ENCODE measurements at regions not wholly inside any gene's neighbourhood (a gene's known extent, or its start where the extent isn't known, plus 50 kb on each side); places are given as distances from the start of the nearest gene placed in this dataset.

DNA sequence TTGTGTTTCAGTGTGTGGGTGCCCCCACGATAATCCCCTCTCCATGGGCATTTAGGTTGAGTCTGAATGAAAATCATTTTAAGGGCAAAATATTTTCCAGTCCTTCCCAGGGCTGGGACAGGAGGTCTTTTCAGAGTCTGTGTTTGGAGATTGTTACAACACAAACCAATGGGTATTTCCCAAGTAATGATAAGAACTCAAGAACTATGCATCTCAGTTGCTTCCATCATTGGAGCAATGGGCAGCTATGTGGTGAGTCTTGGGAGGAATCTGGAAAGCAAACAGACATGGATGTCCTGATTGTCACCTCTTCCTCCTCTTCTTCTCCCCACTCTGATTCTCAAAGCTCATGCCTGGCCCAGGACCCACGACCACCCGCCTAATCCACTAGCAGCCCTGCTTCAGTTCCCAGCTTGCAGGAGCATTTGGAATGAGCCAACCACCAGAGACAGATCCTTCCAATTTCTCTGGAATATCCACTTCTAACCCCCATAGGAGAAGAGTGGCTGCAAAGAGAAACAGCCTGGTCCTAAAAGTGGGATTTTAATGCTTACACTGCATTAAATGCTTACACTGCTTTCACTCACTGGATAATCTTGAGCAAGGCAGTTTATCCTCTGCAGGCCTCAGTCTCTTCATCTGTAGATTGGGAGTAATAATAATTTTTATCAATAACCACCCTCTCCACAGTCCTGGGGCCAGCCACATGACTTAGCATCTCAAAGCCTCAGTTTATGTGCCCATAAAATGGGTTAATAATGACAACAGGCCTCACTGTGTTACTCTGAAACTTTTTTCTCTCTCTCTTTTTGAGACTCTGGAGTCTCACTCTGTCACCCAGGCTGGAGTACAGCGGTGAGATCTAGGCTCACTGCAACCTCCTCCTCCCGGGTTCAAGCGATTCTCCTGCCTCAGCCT, 404.3 kb downstream of the MN1 start:
- TF ChIP-seq, protein P1, sequence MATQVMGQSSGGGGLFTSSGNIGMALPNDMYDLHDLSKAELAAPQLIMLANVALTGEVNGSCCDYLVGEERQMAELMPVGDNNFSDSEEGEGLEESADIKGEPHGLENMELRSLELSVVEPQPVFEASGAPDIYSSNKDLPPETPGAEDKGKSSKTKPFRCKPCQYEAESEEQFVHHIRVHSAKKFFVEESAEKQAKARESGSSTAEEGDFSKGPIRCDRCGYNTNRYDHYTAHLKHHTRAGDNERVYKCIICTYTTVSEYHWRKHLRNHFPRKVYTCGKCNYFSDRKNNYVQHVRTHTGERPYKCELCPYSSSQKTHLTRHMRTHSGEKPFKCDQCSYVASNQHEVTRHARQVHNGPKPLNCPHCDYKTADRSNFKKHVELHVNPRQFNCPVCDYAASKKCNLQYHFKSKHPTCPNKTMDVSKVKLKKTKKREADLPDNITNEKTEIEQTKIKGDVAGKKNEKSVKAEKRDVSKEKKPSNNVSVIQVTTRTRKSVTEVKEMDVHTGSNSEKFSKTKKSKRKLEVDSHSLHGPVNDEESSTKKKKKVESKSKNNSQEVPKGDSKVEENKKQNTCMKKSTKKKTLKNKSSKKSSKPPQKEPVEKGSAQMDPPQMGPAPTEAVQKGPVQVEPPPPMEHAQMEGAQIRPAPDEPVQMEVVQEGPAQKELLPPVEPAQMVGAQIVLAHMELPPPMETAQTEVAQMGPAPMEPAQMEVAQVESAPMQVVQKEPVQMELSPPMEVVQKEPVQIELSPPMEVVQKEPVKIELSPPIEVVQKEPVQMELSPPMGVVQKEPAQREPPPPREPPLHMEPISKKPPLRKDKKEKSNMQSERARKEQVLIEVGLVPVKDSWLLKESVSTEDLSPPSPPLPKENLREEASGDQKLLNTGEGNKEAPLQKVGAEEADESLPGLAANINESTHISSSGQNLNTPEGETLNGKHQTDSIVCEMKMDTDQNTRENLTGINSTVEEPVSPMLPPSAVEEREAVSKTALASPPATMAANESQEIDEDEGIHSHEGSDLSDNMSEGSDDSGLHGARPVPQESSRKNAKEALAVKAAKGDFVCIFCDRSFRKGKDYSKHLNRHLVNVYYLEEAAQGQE (IDR thresholded peaks at IDR 0.05; ENCODE audit: insufficient read depth in 1 of 2, low read depth in 2 of 2, low read length in 2 of 2): no peak
- no peak for TF ChIP-seq FOXP2 (optimal IDR thresholded peaks at IDR 0.05; ENCODE audit: borderline replicate concordance, extremely low read depth, extremely low read length, insufficient read depth)
- TF ChIP-seq SIN3A (IDR thresholded peaks at IDR 0.05; ENCODE audit: borderline replicate concordance, insufficient read depth, low read length): no peak
- TF ChIP-seq TAF1 (IDR thresholded peaks at IDR 0.05; ENCODE audit: borderline replicate concordance, insufficient read depth, low read length): no peak
- TF ChIP-seq POLR2AphosphoS5 (IDR thresholded peaks at IDR 0.05; ENCODE audit: low read depth, low read length): no peak

DNA sequence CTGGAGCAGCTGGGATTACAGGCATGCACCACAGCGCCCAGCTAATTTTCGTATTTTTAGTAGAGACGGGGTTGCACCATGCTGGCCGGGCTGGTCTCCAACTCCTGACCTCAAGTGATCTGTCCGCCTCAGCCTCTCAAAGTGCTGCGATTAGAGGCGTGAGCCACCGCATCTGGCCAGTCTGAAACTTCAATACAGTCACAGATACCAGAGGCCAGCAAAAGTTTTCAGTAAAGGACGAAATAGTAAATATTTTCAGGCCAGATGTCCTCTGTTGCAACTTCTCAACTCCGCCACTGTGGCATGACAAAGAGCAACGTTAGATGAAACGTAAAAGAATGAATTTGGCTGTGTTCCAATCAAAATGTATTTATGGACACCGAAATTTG, 403.6 kb downstream of the MN1 start:
- no peak for TF ChIP-seq TAF1 (IDR thresholded peaks at IDR 0.05; ENCODE audit: borderline replicate concordance, insufficient read depth, low read length)
- TF ChIP-seq, protein P1 (IDR thresholded peaks at IDR 0.05; ENCODE audit: insufficient read depth in 1 of 2, low read depth in 2 of 2, low read length in 2 of 2): no peak
- TF ChIP-seq POLR2AphosphoS5 (IDR thresholded peaks at IDR 0.05; ENCODE audit: low read depth, low read length): no peak
- TF ChIP-seq FOXP2 (optimal IDR thresholded peaks at IDR 0.05; ENCODE audit: borderline replicate concordance, extremely low read depth, extremely low read length, insufficient read depth): no peak
- no peak for TF ChIP-seq SIN3A (IDR thresholded peaks at IDR 0.05; ENCODE audit: borderline replicate concordance, insufficient read depth, low read length)

DNA sequence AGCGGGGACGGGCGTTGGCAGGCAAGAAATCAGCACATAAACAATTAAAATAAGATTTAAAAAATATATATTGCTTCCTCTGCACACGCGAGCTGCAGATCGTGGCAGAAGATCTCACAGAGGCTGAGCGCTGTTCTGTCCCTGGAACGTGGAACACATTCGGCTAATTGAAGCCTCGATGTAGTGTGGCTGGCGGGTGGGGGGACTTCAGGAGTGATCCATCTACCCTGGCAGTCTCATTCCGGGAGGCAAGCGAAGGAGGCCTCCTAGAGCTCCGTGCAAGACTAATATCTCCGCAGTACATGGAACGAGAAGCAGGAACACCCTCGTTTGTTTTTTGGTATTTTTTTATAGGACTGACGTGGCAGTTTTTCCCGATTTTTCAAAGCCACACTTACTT, 402.4 kb downstream of the MN1 start:
- TF ChIP-seq FOXP2 (optimal IDR thresholded peaks at IDR 0.05; ENCODE audit: borderline replicate concordance, extremely low read depth, extremely low read length, insufficient read depth): no peak
- no peak for TF ChIP-seq POLR2AphosphoS5 (IDR thresholded peaks at IDR 0.05; ENCODE audit: low read depth, low read length)
- TF ChIP-seq, protein P1 (IDR thresholded peaks at IDR 0.05; ENCODE audit: insufficient read depth in 1 of 2, low read depth in 2 of 2, low read length in 2 of 2): no peak
- TF ChIP-seq TAF1 (IDR thresholded peaks at IDR 0.05; ENCODE audit: borderline replicate concordance, insufficient read depth, low read length): no peak
- TF ChIP-seq SIN3A (IDR thresholded peaks at IDR 0.05; ENCODE audit: borderline replicate concordance, insufficient read depth, low read length): no peak

DNA sequence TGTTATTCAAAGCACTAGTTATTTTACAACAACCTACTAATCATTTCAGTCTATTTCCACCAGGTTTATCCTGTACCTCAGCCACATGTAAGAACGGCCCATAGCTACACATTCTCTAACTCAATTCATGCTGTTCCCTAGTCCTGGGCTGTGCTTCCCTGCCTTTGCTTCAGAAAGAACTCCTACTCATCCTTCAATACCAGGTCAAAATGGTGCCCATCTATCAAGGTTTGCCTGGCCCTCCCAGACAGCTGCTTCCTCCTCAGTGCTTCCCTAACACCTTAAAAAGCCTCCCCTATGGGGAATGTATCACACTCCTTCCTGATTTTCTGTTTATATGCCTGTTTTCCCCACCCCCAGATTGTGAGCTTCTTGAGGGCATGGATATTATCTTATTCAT, 400.7 kb downstream of the MN1 start:
- TF ChIP-seq FOXP2 (optimal IDR thresholded peaks at IDR 0.05; ENCODE audit: borderline replicate concordance, extremely low read depth, extremely low read length, insufficient read depth) (no peak), TAF1 (IDR thresholded peaks at IDR 0.05; ENCODE audit: borderline replicate concordance, insufficient read depth, low read length) (no peak), POLR2AphosphoS5 (IDR thresholded peaks at IDR 0.05; ENCODE audit: low read depth, low read length) (no peak), SIN3A (IDR thresholded peaks at IDR 0.05; ENCODE audit: borderline replicate concordance, insufficient read depth, low read length) (no peak)
- TF ChIP-seq, protein P1 (IDR thresholded peaks at IDR 0.05; ENCODE audit: insufficient read depth in 1 of 2, low read depth in 2 of 2, low read length in 2 of 2): no peak

Measured in PFSK-1 (cell line).